ENCODE measurements at regions not wholly inside any gene's neighbourhood (a gene's known extent, or its start where the extent isn't known, plus 50 kb on each side); places are given as distances from the start of the nearest gene placed in this dataset.

DNA sequence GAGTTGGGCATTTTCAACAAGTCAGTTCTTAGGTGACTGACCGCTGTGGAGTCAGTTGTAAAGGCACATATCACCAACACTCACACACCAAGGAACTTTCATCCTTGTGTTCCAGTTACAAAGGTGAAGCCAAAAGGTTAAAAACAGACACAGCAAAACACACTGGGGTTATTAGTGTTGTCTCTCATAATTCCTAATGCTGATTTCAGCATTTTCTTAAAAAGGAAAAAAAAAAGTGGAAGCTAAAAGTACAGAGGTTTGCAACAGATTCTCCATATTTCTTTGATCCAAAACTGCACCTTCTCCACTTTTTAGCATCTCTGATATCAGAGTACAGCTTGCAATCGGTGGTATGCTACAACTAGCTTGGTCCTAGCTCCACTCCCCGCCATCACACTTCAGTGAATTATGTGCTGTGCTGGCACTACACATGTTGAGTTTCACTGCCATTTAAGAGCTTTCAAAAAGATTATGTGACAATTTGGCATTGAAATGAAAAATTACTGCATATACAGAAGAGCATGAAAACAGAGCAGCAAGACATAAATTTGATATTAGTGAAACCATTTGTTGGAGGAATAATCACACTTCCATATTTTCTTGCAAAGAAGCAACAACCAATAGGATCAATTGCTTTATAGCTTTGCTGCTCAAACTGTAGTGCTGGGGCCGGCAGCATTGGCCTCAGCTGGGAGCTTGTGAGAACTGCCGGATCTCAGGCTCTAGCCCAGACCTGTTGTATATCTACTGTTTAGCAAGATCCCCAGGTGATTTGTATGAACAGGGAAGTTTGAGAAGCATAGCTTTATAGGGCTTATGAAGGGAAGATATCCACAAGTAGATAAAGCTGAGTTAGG lies 62.3 kb upstream of the DAPL1 start:
- no peaks in the 10 kb centered on the region for H3K9me3 Mint-ChIP-seq
- H3K4me3 Mint-ChIP-seq, result no peak overlapping the region
- TF ChIP-seq, protein P1, sequence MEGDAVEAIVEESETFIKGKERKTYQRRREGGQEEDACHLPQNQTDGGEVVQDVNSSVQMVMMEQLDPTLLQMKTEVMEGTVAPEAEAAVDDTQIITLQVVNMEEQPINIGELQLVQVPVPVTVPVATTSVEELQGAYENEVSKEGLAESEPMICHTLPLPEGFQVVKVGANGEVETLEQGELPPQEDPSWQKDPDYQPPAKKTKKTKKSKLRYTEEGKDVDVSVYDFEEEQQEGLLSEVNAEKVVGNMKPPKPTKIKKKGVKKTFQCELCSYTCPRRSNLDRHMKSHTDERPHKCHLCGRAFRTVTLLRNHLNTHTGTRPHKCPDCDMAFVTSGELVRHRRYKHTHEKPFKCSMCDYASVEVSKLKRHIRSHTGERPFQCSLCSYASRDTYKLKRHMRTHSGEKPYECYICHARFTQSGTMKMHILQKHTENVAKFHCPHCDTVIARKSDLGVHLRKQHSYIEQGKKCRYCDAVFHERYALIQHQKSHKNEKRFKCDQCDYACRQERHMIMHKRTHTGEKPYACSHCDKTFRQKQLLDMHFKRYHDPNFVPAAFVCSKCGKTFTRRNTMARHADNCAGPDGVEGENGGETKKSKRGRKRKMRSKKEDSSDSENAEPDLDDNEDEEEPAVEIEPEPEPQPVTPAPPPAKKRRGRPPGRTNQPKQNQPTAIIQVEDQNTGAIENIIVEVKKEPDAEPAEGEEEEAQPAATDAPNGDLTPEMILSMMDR (IDR thresholded peaks at IDR 0.05), result no peak
- no peaks in the 10 kb centered on the region for H3K36me3 Mint-ChIP-seq (ENCODE audit: low read depth)
- no peak overlapping the region for H3K27ac Mint-ChIP-seq
- H3K4me1 Mint-ChIP-seq (ENCODE audit: low read depth), result no peaks in the 10 kb centered on the region
- no peak for DNase-seq
- H3K27me3 Mint-ChIP-seq (ENCODE audit: insufficient read depth), result peaks cover 43% of the 10 kb centered on the region

DNA sequence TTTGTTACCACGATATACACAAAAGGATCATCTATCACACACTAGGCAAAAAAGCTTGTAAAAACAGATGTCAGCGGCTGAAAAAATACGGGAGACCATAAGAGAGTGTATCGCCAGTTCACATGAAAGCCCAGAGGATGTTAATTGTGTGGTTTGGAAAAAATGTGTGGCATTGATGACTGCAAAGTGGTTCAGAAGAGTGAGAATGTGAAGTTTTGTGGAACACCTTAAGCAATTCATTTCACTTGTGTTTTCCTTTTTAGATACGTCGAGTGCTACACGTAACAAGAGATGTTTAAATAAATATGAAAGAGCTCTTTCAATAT lies 61.7 kb upstream of the DAPL1 start:
- Mint-ChIP-seq H3K9me3 (no peaks in the 10 kb centered on the region), H3K4me3 (no peak overlapping the region), H3K27ac (no peak overlapping the region), H3K36me3 (ENCODE audit: low read depth) (no peaks in the 10 kb centered on the region), H3K4me1 (ENCODE audit: low read depth) (no peaks in the 10 kb centered on the region), H3K27me3 (ENCODE audit: insufficient read depth) (peaks cover 40% of the 10 kb centered on the region)
- no peak for DNase-seq
- TF ChIP-seq, protein P1 (IDR thresholded peaks at IDR 0.05), result no peak

DNA sequence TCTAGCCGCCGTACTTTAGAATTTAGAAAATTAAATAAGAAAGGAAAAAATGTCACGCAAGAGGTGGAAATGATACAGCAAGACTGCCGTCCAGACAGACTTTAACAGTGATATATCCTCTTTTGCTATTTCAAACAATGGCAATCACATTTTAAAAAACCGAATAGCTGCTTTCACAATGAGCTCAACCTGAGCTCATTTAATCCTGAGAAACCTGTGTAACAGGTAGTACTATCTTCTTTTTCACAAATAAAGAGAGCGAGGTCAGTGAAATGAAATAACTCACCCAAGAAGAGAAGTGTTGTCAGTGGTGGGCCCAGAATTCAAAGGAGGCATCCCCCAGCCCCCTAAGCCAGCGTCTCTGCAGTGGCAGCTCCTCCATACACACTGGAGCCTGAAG lies 60.7 kb upstream of the DAPL1 start:
- no peaks in the 10 kb centered on the region for H3K9me3 Mint-ChIP-seq
- no peak overlapping the region for H3K27ac Mint-ChIP-seq
- no peak for DNase-seq
- no peaks in the 10 kb centered on the region for H3K36me3 Mint-ChIP-seq (ENCODE audit: low read depth)
- TF ChIP-seq, protein P1 (IDR thresholded peaks at IDR 0.05), result no peak
- H3K4me3 Mint-ChIP-seq, result no peak overlapping the region
- peaks cover 36% of the 10 kb centered on the region for H3K27me3 Mint-ChIP-seq (ENCODE audit: insufficient read depth)
- peaks cover 3% of the 10 kb centered on the region; the same call in 1 of the 2 replicates for H3K4me1 Mint-ChIP-seq (ENCODE audit: low read depth)

DNA sequence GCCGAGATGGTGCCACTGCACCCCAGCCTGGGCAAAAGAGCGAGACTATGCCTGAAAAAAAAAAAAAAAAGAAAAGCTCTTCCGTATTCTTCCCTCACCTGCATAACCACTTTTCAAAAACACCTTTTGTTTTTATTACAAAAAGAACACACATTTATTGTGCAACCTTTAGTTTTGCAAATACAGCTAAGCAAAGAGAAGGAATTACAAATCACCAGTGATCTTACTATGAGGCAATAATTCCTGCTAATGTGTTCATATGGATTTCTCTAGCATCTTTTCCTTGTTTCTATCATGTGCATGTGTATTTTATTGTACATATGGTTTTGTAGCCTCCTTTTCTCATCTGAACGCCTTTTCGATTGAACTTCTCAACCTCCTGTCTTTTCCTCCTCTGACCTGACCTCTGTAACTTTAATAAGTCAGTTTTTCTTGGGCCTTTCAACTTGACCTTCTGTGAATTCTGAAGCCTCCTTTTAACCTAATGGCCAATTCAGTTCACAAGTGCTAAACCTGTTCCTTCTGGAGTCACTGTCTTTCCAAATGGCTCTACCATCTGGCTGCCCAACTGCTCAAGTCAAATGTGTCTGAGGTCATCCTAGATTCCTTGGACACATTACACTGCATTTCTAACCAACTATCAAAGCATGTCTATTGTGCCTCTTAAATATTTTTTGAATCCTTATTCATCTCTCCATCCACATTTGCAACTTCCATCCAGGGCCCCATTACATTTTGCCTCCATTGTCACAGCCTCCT lies 59.1 kb upstream of the DAPL1 start:
- DNase-seq, result no peak
- TF ChIP-seq, protein P1 (IDR thresholded peaks at IDR 0.05), result no peak
- peaks cover 26% of the 10 kb centered on the region for H3K27me3 Mint-ChIP-seq (ENCODE audit: insufficient read depth)

DNA sequence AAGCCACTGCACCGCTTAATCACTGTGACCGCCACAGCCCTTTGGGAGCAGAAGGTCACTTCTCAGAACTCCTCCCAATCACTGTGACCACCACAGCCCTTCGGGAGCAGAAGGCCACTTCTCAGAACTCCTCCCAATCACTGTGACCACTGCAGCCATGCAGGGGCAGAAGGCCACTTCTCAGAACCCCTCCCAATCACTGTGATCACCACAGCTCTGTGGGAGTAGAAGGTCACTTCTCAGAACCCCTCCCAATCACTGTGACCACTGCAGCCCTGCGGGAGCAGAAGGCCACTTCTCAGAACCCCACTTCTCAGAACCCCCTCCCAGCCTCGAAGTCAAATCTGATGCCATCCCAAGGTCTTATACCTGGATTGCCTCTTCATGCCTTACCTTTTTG lies 56.8 kb upstream of the DAPL1 start:
- Mint-ChIP-seq H3K9me3 (no peaks in the 10 kb centered on the region), H3K27me3 (ENCODE audit: insufficient read depth) (peaks cover 17% of the 10 kb centered on the region), H3K27ac (no peak overlapping the region), H3K4me1 (ENCODE audit: low read depth) (peaks cover 20% of the 10 kb centered on the region), H3K36me3 (ENCODE audit: low read depth) (no peaks in the 10 kb centered on the region), H3K4me3 (no peak overlapping the region)
- no peak for DNase-seq
- TF ChIP-seq, protein P1 (IDR thresholded peaks at IDR 0.05), result no peak

More for the DNA sequence above, 59.1 kb upstream of the DAPL1 start:
- H3K4me1 Mint-ChIP-seq (ENCODE audit: low read depth), result peaks cover 17% of the 10 kb centered on the region
- no peaks in the 10 kb centered on the region for H3K36me3 Mint-ChIP-seq (ENCODE audit: low read depth)
- H3K4me3 Mint-ChIP-seq, result no peak overlapping the region
- no peaks in the 10 kb centered on the region for H3K9me3 Mint-ChIP-seq
- H3K27ac Mint-ChIP-seq, result no peak overlapping the region
